Skeletal muscle satellite cell (primary cell): ENCODE measurements at regions not wholly inside any gene's neighbourhood (a gene's known extent, or its start where the extent isn't known, plus 50 kb on each side); places are given as distances from the start of the nearest gene placed in this dataset.

Source experiments
- H3K27me3 ChIP-seq: 2 replicates; pipeline ENCODE4 v1.7.0; 2013; ENCODE audit warnings: low read length; ENCODE audit not compliant: control insufficient read depth, insufficient read depth
- H3K36me3 ChIP-seq: 2 replicates; pipeline ENCODE4 v1.7.0; 2013; ENCODE audit warnings: mild to moderate bottlenecking, control low read depth, low read length; ENCODE audit not compliant: insufficient read depth
- H3K4me1 ChIP-seq: 2 replicates; pipeline ENCODE4 v1.7.0; 2013; ENCODE audit warnings: low read length; ENCODE audit not compliant: control insufficient read depth, insufficient read depth
- H3K4me2 ChIP-seq: 2 replicates; pipeline ENCODE4 v1.7.0; 2013; ENCODE audit warnings: mild to moderate bottlenecking, low read length
- H3K4me3 ChIP-seq: 2 replicates; pipeline ENCODE4 v1.7.0; 2013; ENCODE audit warnings: low read length
- H3K9ac ChIP-seq: 2 replicates; pipeline ENCODE4 v1.7.0; 2013; ENCODE audit warnings: mild to moderate bottlenecking, low read depth, low read length, moderate library complexity
- H3K9me3 ChIP-seq: replicated peaks from 2 replicates; pipeline ENCODE4 v1.7.0; 2013; ENCODE audit warnings: mild to moderate bottlenecking, control low read depth, low read length

DNA sequence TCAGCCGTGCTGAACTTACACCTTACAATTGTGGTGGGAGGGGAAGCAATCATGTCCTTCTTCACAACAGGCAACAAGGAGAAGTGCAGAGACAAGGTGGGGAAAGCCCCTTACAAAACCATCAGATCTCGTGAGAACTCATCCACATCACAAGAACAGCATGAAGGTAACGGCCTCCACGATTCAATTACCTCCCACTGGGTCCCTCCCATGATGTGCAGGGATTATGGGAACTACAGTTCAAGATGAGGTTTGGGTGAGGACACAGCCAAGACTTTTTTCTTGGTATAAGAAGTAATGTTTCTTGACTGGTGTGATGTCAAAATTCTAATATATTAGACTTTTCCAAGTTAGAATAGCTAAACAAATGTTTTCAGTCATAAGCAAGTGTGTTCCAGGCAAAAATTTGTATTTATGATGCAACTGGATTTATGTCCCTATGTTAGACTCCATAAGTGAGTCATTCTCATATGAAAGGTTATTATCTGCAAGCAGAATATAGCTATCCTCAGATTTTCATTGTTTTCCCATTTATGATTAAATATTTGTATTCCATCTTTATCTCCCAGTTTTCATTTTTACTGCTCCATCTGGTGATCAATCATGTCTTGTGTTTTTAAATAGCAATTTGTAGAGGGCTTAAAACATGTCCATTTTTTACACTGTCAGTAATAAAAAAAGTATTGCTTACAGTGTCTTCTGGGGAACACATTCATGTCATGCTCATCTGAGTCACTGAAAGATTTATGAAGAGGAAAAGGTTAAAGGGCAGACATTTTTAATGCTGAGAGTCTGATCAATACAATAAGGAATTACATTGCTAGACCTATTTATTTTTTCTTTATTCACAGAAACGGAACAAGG lies 995.2 kb upstream of the CDH2 start:
- Histone ChIP-seq H3K4me3 (no peak overlapping the region), H3K9ac (no peak overlapping the region), H3K4me2 (no peak overlapping the region), H3K4me1 (peaks cover 13% of the 10 kb centered on the region), H3K36me3 (no peaks in the 10 kb centered on the region), H3K27me3 (no peaks in the 10 kb centered on the region), H3K9me3 (no peaks in the 10 kb centered on the region)

DNA sequence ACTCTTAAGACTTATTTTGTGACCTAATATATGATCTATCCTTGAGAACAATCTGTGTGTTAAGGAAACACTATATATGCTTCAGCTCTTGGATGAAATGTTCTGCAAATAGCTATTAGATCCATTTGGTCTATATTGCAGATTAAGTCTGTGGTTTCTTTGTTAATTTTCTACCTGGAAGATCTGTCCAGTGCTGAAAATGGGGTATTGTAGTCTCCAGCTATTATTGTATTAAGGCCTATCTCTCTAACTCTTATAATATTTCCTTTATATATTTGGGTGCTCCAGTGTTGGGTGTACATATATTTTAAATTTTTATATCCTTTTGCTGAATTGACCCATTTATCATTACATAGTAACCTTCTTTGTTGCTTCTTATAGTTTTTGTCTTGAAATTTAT lies 992.7 kb upstream of the CDH2 start:
- Histone ChIP-seq H3K4me2 (no peak overlapping the region), H3K4me3 (no peak overlapping the region), H3K4me1 (peaks cover 29% of the 10 kb centered on the region), H3K9me3 (no peaks in the 10 kb centered on the region), H3K27me3 (no peaks in the 10 kb centered on the region), H3K9ac (no peak overlapping the region), H3K36me3 (no peaks in the 10 kb centered on the region)

DNA sequence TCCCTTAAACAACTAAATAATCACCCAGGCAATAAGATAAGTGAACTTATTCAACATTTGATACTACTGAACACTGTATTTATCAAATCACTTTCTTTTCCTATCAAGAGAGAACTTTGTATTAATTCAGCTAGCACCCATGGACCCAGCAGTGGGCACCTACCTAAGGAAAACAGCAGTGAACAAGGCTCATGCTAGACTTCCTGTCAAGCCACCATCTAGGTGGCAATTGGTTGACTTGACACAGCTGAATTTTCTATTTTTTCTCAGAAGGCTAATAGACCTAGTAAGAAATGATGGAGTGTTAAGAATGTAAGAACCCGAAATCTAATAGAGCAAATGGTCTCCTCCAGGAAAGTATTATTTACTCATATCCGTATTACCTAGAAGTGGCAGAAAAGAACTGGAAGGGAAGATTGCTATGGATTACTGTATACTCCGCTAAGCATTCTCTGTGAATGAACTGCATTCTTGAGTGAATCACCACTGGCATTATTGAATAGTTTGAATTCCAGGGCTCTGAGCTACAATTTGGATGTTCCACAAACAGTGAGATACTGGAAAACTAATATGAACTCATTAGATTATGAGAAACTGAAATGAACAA lies 988.2 kb upstream of the CDH2 start:
- Histone ChIP-seq H3K4me2 (peak overlapping the region; percentile 40), H3K36me3 (no peaks in the 10 kb centered on the region), H3K27me3 (no peaks in the 10 kb centered on the region), H3K9me3 (no peaks in the 10 kb centered on the region), H3K4me3 (peak overlapping the region; percentile 17), H3K4me1 (peaks cover 45% of the 10 kb centered on the region), H3K9ac (peak overlapping the region; percentile 76)

DNA sequence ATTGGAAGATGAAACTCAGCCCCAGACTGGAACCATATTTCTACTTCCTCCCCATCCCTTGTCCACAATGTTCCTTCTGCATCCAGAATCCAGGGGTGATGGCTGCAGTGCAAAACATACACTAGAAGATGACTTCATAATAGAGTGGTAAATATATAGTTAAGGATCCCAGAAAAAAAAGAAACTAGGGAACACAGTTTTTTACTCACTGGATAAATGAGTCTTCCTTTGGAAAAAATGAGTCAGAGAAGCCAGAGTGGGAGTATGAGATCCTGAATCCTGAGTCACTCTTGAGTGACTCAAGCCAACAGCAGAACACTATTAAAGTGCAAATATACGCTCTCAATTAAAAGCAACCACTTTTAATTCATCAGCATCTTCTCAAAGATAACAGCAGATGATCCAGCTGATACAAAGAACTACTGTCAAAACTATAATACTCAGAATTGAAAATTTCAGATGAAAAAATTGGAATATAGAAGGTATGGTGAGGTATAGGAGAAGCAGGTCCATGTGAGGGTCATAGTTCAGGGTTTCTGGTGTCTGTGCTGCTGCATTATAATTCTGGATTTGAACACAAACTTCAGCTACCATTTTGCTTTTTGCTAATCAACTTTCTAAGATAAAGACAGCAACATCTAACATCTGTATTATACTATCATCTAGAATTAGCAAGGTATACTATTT lies 987.2 kb upstream of the CDH2 start:
- peak overlapping the region; percentile 43 for H3K4me2 ChIP-seq
- H3K36me3 ChIP-seq = no peaks in the 10 kb centered on the region
- H3K9me3 ChIP-seq = no peaks in the 10 kb centered on the region
- H3K4me3 ChIP-seq = peak overlapping the region; percentile 17
- H3K9ac ChIP-seq = peak overlapping the region; percentile 76
- H3K4me1 ChIP-seq = peaks cover 45% of the 10 kb centered on the region
- H3K27me3 ChIP-seq = no peaks in the 10 kb centered on the region

DNA sequence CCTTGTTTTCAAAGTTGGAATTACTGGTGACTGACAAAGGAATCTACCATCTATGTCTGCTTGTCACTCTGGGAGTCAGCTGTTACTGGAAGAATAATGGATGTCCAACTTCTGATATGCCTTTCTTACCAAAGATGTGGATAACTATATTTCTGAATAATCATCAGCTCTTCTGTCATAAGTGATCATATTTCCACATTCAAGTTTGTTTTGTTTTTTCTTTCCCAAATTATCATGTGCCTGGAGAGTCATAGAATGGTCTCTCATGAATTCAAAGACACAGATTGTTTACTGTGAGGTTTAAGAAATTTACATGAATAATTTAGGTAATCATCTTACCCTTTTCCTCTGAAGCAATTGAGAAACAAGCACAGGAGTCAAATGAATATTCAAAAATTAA lies 986.7 kb upstream of the CDH2 start:
- no peak overlapping the region for H3K4me3 ChIP-seq
- peaks cover 45% of the 10 kb centered on the region for H3K4me1 ChIP-seq
- peak overlapping the region; percentile 43 for H3K4me2 ChIP-seq
- no peaks in the 10 kb centered on the region for H3K27me3 ChIP-seq
- peak overlapping the region; percentile 70 for H3K9ac ChIP-seq
- H3K9me3 ChIP-seq = no peaks in the 10 kb centered on the region
- no peaks in the 10 kb centered on the region for H3K36me3 ChIP-seq

DNA sequence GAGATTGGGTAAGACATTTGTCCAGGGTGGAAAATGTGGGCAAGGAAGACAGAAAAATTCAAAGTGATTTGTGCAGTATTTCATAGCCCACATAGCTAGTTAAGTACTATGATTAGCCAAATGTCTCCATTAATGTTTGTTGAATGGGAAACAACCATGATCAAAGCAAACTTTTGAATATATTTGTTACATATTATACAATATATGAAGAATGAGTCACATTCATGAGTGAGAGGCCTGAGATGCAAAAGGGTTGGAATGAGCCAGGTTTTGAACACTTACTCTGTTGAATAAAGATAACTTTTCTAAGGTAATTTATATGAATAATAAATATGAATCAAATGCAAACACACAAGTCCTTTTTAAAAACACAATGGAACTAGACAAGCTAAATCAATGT lies 984.5 kb upstream of the CDH2 start:
- H3K4me3 ChIP-seq = no peak overlapping the region
- H3K27me3 ChIP-seq = no peaks in the 10 kb centered on the region
- H3K4me2 ChIP-seq = no peak overlapping the region
- peaks cover 53% of the 10 kb centered on the region for H3K4me1 ChIP-seq
- H3K9me3 ChIP-seq = no peaks in the 10 kb centered on the region
- H3K36me3 ChIP-seq = no peaks in the 10 kb centered on the region
- no peak overlapping the region for H3K9ac ChIP-seq

DNA sequence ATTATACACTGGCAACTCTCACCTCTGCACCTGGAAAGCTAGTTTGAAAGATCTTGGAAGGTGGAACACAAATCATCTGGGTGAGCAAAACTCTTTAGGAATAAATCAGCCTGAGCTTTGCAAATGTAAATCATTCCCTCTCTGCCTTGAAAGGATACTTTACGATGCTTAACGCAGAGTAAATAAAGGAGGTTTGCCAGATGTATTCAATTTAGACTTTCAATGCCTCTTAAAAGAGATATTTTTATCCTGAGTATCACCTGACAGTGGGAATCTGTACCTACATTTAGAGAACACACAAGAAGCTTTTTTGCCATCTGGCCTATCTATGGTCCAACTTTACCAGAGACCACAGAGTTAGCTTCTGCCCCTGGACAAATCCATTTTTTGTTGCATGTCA lies 983.2 kb upstream of the CDH2 start:
- Histone ChIP-seq H3K36me3 (no peaks in the 10 kb centered on the region), H3K27me3 (no peaks in the 10 kb centered on the region), H3K9ac (no peak overlapping the region), H3K4me2 (no peak overlapping the region), H3K4me1 (peaks cover 55% of the 10 kb centered on the region), H3K9me3 (no peaks in the 10 kb centered on the region), H3K4me3 (no peak overlapping the region)

DNA sequence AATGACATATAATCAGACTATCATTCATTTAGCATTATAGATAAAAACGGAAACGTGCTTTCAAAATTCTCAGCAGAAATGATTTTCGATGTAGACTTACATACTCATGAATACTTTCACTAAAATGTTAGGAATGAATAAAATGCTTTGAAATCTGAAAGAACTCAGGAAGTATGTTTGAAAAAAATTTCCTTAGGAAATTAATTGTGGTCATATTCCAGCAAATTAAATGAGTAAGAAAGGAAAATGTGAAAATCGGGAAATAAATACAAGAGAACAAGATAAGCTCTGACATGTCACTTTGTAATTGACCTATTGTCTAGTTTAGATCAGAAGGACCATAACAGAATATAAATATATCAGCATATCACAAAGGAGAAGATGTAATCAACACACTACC lies 981.0 kb upstream of the CDH2 start:
- Histone ChIP-seq H3K4me3 (no peak overlapping the region), H3K9me3 (no peaks in the 10 kb centered on the region), H3K9ac (no peak overlapping the region), H3K27me3 (no peaks in the 10 kb centered on the region), H3K36me3 (no peaks in the 10 kb centered on the region), H3K4me2 (no peak overlapping the region), H3K4me1 (peaks cover 56% of the 10 kb centered on the region)

DNA sequence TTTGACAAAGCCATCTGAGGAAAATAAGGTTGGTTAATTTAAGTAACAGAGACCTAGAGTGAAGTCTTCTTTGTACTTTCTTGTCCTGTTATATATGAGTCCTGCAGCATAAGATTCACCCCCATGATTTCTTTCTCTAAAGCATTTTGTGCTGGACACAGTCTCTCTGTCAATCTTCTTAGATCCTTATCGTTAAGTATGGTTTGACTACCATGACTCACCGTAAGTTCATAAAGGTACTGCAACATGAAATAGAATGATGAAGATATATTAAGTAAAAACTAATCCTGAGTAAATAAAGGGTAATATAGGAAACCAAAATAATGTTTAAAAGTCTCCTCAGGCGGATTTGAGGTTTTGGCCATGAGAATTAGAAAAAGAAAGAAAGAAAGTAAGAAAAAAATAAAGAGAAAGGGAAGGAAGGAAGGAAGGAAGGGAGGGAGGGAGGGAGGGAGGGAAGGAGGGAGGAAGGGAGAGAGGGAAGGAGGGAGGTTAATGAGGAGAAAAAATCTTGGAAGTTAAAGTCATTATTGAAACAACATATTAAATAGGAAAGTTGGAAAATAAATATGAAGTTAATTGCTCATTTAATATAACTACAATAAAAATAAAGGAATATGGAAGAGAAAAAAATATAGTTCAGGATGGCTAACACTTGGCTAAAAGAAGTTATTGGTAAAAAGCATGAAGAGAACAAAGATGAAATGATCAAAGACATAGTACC lies 980.3 kb upstream of the CDH2 start:
- Histone ChIP-seq H3K27me3 (no peaks in the 10 kb centered on the region), H3K9me3 (no peaks in the 10 kb centered on the region), H3K4me3 (no peak overlapping the region)

DNA sequence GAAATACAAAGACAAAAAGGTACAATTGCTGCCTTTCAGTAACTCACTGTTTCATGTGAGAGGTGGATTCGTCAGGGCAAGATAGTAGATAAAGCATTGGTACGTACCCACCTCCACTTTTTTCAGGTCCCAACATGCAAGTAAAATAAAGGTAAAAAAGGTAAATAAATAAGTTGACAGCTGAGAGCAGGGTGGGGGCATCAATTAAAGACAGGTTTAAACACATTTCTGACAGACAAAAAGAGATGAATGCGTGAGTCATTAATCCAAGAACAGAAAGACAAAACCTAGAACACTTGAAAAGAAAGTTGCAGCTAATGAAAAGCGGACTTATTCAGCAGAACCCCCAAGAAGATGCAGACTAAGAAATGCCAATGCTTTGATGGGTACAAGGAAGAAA lies 979.6 kb upstream of the CDH2 start:
- Histone ChIP-seq H3K36me3 (no peaks in the 10 kb centered on the region), H3K9me3 (no peaks in the 10 kb centered on the region), H3K4me3 (no peak overlapping the region), H3K9ac (no peak overlapping the region), H3K4me1 (peaks cover 48% of the 10 kb centered on the region), H3K27me3 (no peaks in the 10 kb centered on the region), H3K4me2 (peak overlapping the region; percentile 0)

More for the DNA sequence above, 980.3 kb upstream of the CDH2 start:
- Histone ChIP-seq H3K4me1 (peaks cover 52% of the 10 kb centered on the region), H3K4me2 (peak overlapping the region; percentile 0), H3K36me3 (no peaks in the 10 kb centered on the region), H3K9ac (no peak overlapping the region)
